Omental fat pad (tissue), 3 donors: ENCODE measurements at regions not wholly inside any gene's neighbourhood (a gene's known extent, or its start where the extent isn't known, plus 50 kb on each side); places are given as distances from the start of the nearest gene placed in this dataset.

Source experiments
- ATAC-seq: fragments of 150-250 bp; one replicate; pipeline ENCODE4 v1.9.1; 2016; ENCODE audit warnings: mild to moderate bottlenecking, moderate library complexity; ENCODE audit not compliant: low FRiP score
- DNase-seq: peaks from one replicate; pipeline ENCODE4 v3.0.0-alpha.2; 2019; ENCODE audit warnings: low spot score
- TF ChIP-seq, protein P1 (sequence below), 3 donors: fragments of 450-650 bp; IDR thresholded peaks; one replicate each; pipeline ENCODE4 v1.5.1; 2016 to 2017; ENCODE audit warnings: antibody characterized with exemption in 3 of 3, mild to moderate bottlenecking in 3 of 3, moderate library complexity in 2 of 3

DNA sequence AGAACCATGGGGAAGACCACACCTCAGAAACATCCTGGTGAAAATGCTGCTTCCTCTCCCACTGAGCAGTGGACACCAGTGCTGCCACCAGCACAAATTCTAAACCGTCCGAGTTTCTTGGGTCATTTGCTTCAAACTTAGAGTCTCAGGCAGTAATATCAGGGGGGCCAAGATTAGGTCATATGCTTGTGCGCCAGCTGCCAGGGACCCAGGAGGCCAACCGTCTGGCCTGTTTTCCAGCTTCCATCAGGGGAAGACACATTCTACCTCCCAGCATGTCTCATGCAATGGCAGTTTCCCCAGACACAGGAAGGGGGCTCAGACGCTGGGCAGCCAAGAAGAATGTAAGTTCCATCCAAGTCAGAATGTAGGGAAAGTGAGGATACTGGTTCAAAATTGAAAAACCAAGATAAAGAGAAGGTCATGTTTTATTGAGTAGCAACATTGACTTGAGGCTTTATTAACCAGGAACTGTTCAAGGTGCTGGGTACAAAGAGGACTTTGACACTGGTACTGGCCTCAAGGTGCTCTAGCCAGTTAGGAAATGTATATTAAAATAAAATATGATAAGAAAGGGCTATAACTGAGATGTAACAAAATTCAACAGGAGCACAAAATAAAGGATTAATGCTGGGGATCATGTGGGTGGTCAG lies 59.7 kb upstream of the EED start:
- TF ChIP-seq, protein P1, sequence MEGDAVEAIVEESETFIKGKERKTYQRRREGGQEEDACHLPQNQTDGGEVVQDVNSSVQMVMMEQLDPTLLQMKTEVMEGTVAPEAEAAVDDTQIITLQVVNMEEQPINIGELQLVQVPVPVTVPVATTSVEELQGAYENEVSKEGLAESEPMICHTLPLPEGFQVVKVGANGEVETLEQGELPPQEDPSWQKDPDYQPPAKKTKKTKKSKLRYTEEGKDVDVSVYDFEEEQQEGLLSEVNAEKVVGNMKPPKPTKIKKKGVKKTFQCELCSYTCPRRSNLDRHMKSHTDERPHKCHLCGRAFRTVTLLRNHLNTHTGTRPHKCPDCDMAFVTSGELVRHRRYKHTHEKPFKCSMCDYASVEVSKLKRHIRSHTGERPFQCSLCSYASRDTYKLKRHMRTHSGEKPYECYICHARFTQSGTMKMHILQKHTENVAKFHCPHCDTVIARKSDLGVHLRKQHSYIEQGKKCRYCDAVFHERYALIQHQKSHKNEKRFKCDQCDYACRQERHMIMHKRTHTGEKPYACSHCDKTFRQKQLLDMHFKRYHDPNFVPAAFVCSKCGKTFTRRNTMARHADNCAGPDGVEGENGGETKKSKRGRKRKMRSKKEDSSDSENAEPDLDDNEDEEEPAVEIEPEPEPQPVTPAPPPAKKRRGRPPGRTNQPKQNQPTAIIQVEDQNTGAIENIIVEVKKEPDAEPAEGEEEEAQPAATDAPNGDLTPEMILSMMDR (IDR thresholded peaks at IDR 0.05) = no peak
- DNase-seq (no peak), ATAC-seq (no peak)

DNA sequence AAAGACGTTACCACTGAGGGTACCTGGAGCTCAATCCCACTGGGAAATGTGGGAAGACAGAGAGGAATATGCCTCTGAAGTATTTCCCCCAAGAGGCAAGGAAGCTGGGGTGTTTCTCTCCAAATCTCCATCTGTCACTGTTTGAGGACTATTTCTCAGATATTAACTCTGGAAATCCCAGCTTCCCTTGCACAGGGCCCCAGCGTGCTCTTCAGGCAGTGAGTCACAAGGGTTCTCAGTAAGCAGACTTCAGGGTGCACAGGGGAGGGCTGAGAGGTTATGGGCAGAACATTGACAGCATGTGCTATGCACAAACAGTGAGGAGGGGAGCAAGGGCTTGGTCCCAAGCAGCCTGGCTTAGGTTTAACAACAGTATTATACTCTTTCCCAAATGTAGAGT lies 60.9 kb upstream of the EED start:
- ATAC-seq = no peak
- no peak for DNase-seq

DNA sequence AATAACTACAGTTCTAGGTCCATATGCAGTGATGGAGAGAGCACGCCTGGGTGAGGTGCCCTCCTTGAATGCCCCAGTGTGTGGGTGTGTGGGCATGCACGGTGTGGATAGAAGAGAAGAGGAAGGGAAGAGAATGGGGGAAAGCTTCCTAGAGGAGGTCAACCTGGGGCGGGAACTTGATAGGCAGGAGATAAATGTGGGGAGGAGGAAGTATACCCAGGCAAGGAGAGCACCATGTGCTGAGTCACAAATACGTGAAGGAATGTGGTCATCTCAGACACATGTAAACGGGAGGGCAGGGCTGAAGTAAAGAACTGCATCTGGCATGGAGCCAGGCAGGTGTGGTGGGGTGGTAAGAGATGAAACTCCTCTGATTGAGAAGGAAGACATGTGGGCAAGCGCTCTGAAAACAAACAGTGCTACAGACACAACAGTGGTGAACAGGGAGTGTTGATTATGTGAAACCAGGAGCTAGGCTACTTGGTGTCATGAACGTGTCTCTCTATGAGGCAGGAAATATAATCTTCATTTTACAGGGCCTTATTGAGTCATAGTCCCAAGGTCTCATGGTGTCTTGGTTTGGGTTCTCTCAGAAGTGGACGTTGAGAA lies 61.5 kb upstream of the EED start:
- peak; percentile 31 for ATAC-seq
- TF ChIP-seq, protein P1 (IDR thresholded peaks at IDR 0.05) = no peak
- no peak for DNase-seq

More for the DNA sequence above, 60.9 kb upstream of the EED start:
- TF ChIP-seq, protein P1 (IDR thresholded peaks at IDR 0.05) = no peak

DNA sequence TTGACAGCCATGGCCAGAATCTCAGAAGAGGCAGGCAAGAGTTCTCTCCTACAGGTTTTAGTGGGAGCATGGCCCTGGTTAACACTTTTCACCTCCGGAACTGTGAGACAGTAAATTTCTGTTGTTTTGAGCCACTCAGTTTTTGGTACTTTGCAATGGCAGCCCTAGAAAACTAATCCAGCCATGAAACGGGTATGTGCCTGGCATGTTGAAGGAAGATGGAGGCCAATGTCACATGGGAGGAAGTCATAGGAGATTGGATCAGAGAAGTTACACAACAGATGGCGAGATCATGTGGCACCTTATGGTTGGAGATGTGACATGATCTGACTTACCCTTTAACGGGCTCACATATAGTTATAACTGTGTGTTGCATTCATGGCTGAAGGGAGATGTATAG lies 63.2 kb upstream of the EED start:
- TF ChIP-seq, protein P1 (IDR thresholded peaks at IDR 0.05) = no peak
- ATAC-seq (no peak), DNase-seq (no peak)

DNA sequence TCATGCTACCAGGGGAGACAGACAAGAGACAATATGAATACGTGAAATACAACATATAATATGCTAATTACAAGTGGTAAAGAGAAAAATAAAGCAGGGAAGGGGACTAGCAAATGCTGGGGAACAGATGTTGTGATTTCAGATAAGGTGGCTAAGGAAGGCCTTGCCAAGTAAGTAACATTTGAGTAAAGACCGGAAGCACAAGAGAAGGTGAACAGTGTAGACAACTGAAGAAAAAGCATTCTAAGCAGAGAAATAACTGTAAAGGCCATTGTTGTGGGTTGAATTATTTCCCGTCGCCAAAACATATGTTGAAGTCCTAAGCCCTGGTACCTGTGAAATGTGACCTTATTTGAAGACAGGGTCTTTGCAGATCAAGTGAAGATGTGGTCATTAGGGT lies 63.7 kb upstream of the EED start:
- DNase-seq (no peak), ATAC-seq (no peak)
- TF ChIP-seq, protein P1 (IDR thresholded peaks at IDR 0.05) = no peak

DNA sequence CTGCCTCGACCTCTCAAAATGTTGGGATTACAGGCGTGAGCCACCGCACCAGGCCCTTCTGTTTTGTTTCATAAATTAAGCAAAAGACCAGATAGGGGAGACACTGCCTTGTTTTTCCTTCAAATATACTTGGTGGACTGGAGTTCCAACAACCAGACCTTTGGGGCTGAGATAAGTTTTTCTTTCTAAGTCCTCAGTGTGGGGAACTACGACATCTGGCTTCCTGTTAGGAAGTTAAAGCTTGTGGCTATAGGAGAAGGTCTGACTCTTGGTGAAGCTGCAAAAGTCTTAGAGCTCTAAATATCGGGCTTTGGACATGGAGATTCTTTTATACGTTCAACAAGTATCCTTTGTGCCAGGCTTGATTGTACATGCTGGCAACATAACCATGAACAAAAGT lies 64.1 kb upstream of the EED start:
- ATAC-seq (no peak), DNase-seq (no peak)
- TF ChIP-seq, protein P1 (IDR thresholded peaks at IDR 0.05) = no peak

DNA sequence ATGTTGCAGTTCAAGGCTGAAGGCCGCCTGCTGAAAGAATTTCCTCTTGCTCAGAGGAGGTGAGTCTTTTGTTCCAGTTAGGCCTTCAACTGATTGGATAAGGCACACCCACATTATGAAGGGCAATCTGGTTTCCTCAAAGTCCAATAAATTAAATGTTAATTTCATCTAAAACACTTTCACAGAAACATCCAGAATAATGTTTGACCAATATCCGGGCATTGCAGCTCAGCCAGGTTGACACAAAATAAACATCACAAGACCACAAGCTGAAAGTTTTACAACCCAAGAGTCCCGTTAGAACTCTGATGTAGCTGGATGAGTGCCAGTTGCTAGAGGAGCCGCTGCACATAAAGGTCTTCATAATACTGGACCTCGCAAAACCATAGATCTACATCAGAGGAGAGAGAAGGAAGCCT lies 64.9 kb upstream of the EED start:
- DNase-seq (no peak), ATAC-seq (no peak)
- TF ChIP-seq, protein P1 (IDR thresholded peaks at IDR 0.05) = no peak
